ENCODE measurements at regions not wholly inside any gene's neighbourhood (a gene's known extent, or its start where the extent isn't known, plus 50 kb on each side); places are given as distances from the start of the nearest gene placed in this dataset.

DNA sequence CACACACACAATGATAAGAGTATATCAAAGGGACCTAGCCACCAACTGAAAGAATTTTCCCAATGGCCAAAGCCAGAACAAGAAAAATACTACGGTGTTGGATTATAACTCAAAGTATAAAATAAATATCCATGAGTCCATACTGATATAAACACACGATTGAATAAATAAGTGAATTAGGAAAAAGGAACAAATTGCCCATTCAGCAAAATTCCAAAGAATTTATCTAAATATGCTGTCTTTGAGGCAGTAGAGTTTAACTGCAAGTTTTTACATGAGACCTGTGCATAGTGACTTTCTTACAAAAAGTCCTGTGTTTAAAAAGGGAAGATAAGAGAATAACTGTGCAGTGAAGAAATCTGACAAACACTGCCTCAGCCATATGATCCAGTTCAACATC, 278.8 kb upstream of the PPARGC1A start:
- TF ChIP-seq, protein P1, sequence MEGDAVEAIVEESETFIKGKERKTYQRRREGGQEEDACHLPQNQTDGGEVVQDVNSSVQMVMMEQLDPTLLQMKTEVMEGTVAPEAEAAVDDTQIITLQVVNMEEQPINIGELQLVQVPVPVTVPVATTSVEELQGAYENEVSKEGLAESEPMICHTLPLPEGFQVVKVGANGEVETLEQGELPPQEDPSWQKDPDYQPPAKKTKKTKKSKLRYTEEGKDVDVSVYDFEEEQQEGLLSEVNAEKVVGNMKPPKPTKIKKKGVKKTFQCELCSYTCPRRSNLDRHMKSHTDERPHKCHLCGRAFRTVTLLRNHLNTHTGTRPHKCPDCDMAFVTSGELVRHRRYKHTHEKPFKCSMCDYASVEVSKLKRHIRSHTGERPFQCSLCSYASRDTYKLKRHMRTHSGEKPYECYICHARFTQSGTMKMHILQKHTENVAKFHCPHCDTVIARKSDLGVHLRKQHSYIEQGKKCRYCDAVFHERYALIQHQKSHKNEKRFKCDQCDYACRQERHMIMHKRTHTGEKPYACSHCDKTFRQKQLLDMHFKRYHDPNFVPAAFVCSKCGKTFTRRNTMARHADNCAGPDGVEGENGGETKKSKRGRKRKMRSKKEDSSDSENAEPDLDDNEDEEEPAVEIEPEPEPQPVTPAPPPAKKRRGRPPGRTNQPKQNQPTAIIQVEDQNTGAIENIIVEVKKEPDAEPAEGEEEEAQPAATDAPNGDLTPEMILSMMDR (IDR thresholded peaks at IDR 0.05) = no peak
- TF ChIP-seq POLR2A (IDR thresholded peaks at IDR 0.05) = no peak
